ENCODE measurements at regions not wholly inside any gene's neighbourhood (a gene's known extent, or its start where the extent isn't known, plus 50 kb on each side); places are given as distances from the start of the nearest gene placed in this dataset.

GRCh38 chr2:156864325-156864724 is 393.2 kb upstream of the GALNT5 start:
- no peaks in the 10 kb centered on the region for H4K20me1 ChIP-seq (ENCODE audit: insufficient read depth, low read length)
- no peak overlapping the region for H3K9ac ChIP-seq (ENCODE audit: low read length)
- H3K79me2 ChIP-seq (ENCODE audit: insufficient read depth, low read length): no peaks in the 10 kb centered on the region
- peak; percentile 44 for DNase-seq (ENCODE audit: low read depth)
- H3K36me3 Mint-ChIP-seq (ENCODE audit: low read depth, unreplicated experiment): no peaks in the 10 kb centered on the region
- H3K4me1 ChIP-seq (ENCODE audit: insufficient read depth, low read length): no peaks in the 10 kb centered on the region
- no peak overlapping the region for H3K4me2 ChIP-seq (ENCODE audit: low read length)
- no peak for TF ChIP-seq CTCF (IDR thresholded peaks at IDR 0.05; ENCODE audit: insufficient read depth, low read depth, low read length)
- no peak for TF ChIP-seq EZH2 (IDR thresholded peaks at IDR 0.05; ENCODE audit: insufficient read depth, low read length)
- no peaks in the 10 kb centered on the region for H3K9me3 Mint-ChIP-seq (ENCODE audit: unreplicated experiment)
- H3K27me3 ChIP-seq (ENCODE audit: insufficient read depth, low read length): no peaks in the 10 kb centered on the region
- no peaks in the 10 kb centered on the region for H3K9me3 ChIP-seq (ENCODE audit: insufficient read depth, low read depth, low read length)
- H3K36me3 ChIP-seq (ENCODE audit: insufficient read depth, low read length): no peaks in the 10 kb centered on the region
- H3K27ac ChIP-seq (ENCODE audit: low read depth, low read length): no peak overlapping the region
- no peak overlapping the region for H2AFZ ChIP-seq (ENCODE audit: low read depth, low read length)
- no peaks in the 10 kb centered on the region for H3K27me3 Mint-ChIP-seq (ENCODE audit: low read depth, unreplicated experiment)
- H3K4me1 Mint-ChIP-seq (ENCODE audit: low read depth, unreplicated experiment): peaks cover 3% of the 10 kb centered on the region
- H3K4me3 Mint-ChIP-seq (ENCODE audit: unreplicated experiment): no peak overlapping the region
- H3K4me3 ChIP-seq (ENCODE audit: insufficient read depth, low read depth, low read length): no peak overlapping the region
- no peak overlapping the region for H3K27ac Mint-ChIP-seq (ENCODE audit: unreplicated experiment)
- no peak for FAIRE-seq

- Histone ChIP-seq H3K4me3 (ENCODE audit: insufficient read depth, low read depth, low read length) (no peak overlapping the region), H2AFZ (ENCODE audit: low read depth, low read length) (no peak overlapping the region), H4K20me1 (ENCODE audit: insufficient read depth, low read length) (no peaks in the 10 kb centered on the region), H3K27ac (ENCODE audit: low read depth, low read length) (no peak overlapping the region), H3K79me2 (ENCODE audit: insufficient read depth, low read length) (no peaks in the 10 kb centered on the region), H3K9me3 (ENCODE audit: insufficient read depth, low read depth, low read length) (no peaks in the 10 kb centered on the region), H3K4me1 (ENCODE audit: insufficient read depth, low read length) (no peaks in the 10 kb centered on the region), H3K27me3 (ENCODE audit: insufficient read depth, low read length) (no peaks in the 10 kb centered on the region), H3K4me2 (ENCODE audit: low read length) (no peak overlapping the region), H3K36me3 (ENCODE audit: insufficient read depth, low read length) (no peaks in the 10 kb centered on the region), H3K9ac (ENCODE audit: low read length) (no peak overlapping the region)
- FAIRE-seq: no peak
- Mint-ChIP-seq H3K27ac (ENCODE audit: unreplicated experiment) (no peak overlapping the region), H3K36me3 (ENCODE audit: low read depth, unreplicated experiment) (no peaks in the 10 kb centered on the region), H3K4me1 (ENCODE audit: low read depth, unreplicated experiment) (peaks cover 3% of the 10 kb centered on the region), H3K27me3 (ENCODE audit: low read depth, unreplicated experiment) (no peaks in the 10 kb centered on the region), H3K4me3 (ENCODE audit: unreplicated experiment) (no peak overlapping the region), H3K9me3 (ENCODE audit: unreplicated experiment) (no peaks in the 10 kb centered on the region)
- TF ChIP-seq EZH2 (IDR thresholded peaks at IDR 0.05; ENCODE audit: insufficient read depth, low read length) (no peak), CTCF (IDR thresholded peaks at IDR 0.05; ENCODE audit: insufficient read depth, low read depth, low read length) (no peak)
- no peak for DNase-seq (ENCODE audit: low read depth)
Observed at GRCh38 chr2:156864753-156865152, 392.8 kb upstream of the GALNT5 start.

- H3K9me3 Mint-ChIP-seq (ENCODE audit: unreplicated experiment): no peaks in the 10 kb centered on the region
- no peak overlapping the region for H2AFZ ChIP-seq (ENCODE audit: low read depth, low read length)
- H3K27me3 Mint-ChIP-seq (ENCODE audit: low read depth, unreplicated experiment): no peaks in the 10 kb centered on the region
- peaks cover 3% of the 10 kb centered on the region for H3K4me1 Mint-ChIP-seq (ENCODE audit: low read depth, unreplicated experiment)
- TF ChIP-seq CTCF (IDR thresholded peaks at IDR 0.05; ENCODE audit: insufficient read depth, low read depth, low read length) (no peak), EZH2 (IDR thresholded peaks at IDR 0.05; ENCODE audit: insufficient read depth, low read length) (no peak)
- no peaks in the 10 kb centered on the region for H3K36me3 Mint-ChIP-seq (ENCODE audit: low read depth, unreplicated experiment)
- no peaks in the 10 kb centered on the region for H4K20me1 ChIP-seq (ENCODE audit: insufficient read depth, low read length)
- no peak overlapping the region for H3K4me3 Mint-ChIP-seq (ENCODE audit: unreplicated experiment)
- no peak overlapping the region for H3K27ac ChIP-seq (ENCODE audit: low read depth, low read length)
- H3K79me2 ChIP-seq (ENCODE audit: insufficient read depth, low read length): no peaks in the 10 kb centered on the region
- no peaks in the 10 kb centered on the region for H3K4me1 ChIP-seq (ENCODE audit: insufficient read depth, low read length)
- no peak overlapping the region for H3K9ac ChIP-seq (ENCODE audit: low read length)
- no peaks in the 10 kb centered on the region for H3K36me3 ChIP-seq (ENCODE audit: insufficient read depth, low read length)
- H3K4me3 ChIP-seq (ENCODE audit: insufficient read depth, low read depth, low read length): no peak overlapping the region
- no peaks in the 10 kb centered on the region for H3K27me3 ChIP-seq (ENCODE audit: insufficient read depth, low read length)
- H3K27ac Mint-ChIP-seq (ENCODE audit: unreplicated experiment): no peak overlapping the region
- H3K9me3 ChIP-seq (ENCODE audit: insufficient read depth, low read depth, low read length): no peaks in the 10 kb centered on the region
- no peak overlapping the region for H3K4me2 ChIP-seq (ENCODE audit: low read length)
- DNase-seq (ENCODE audit: low read depth): peak; percentile 44
- no peak for FAIRE-seq
Observed at GRCh38 chr2:156867201-156867600, 390.3 kb upstream of the GALNT5 start.

Measured in astrocyte (in vitro differentiated cells and primary cell).